Suprapubic skin (tissue), 3 donors: ENCODE measurements at regions not wholly inside any gene's neighbourhood (a gene's known extent, or its start where the extent isn't known, plus 50 kb on each side); places are given as distances from the start of the nearest gene placed in this dataset.

Experiments
- EP300 ChIP-seq: sonication (generic); formaldehyde crosslinking; IDR thresholded peaks from one replicate; pipeline ENCODE4 v1.6.1; 2017; ENCODE audit warnings: antibody characterized with exemption
- POLR2A ChIP-seq, 2 donors: fragments of 450-650 bp; IDR thresholded peaks; one replicate each; pipeline ENCODE4 v1.6.1; 2017; ENCODE audit warnings: antibody characterized with exemption in 2 of 2, mild to moderate bottlenecking in 2 of 2, moderate library complexity in 2 of 2
- TF ChIP-seq, protein P1 (sequence below), 2 donors: fragments of 200-600 bp in 1 of 2; fragments of 450-650 bp in 1 of 2; sonication (generic) in 1 of 2; IDR thresholded peaks; one replicate each; pipeline ENCODE4 v1.5.1; 2016 to 2019; ENCODE audit warnings: antibody characterized with exemption in 2 of 2, mild to moderate bottlenecking in 1 of 2, moderate library complexity in 1 of 2

DNA sequence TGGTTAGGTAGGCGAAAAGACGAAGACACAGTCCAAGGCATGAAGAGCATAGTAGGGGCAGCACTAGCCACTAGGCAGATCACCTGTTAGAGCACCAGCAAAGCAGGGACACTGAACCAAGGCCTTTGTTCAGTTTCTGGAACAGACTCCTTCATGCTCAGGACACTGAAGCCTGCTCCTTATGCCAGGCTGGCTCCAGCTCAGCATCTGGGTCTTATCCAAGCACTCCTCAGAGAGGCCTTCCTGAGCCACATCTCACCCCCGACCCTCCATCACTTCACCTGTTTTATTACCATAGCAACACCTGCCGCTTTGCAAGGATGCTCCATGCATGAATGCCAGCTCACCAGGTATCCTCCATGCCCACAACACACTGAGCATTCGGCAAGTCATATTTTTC lies 206.3 kb upstream of the CHRNA7 start:
- no peak for TF ChIP-seq POLR2A (IDR thresholded peaks at IDR 0.05)
- TF ChIP-seq EP300: no peak
- TF ChIP-seq, protein P1, sequence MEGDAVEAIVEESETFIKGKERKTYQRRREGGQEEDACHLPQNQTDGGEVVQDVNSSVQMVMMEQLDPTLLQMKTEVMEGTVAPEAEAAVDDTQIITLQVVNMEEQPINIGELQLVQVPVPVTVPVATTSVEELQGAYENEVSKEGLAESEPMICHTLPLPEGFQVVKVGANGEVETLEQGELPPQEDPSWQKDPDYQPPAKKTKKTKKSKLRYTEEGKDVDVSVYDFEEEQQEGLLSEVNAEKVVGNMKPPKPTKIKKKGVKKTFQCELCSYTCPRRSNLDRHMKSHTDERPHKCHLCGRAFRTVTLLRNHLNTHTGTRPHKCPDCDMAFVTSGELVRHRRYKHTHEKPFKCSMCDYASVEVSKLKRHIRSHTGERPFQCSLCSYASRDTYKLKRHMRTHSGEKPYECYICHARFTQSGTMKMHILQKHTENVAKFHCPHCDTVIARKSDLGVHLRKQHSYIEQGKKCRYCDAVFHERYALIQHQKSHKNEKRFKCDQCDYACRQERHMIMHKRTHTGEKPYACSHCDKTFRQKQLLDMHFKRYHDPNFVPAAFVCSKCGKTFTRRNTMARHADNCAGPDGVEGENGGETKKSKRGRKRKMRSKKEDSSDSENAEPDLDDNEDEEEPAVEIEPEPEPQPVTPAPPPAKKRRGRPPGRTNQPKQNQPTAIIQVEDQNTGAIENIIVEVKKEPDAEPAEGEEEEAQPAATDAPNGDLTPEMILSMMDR (IDR thresholded peaks at IDR 0.05): no peak
